ENCODE measurements at regions not wholly inside any gene's neighbourhood (a gene's known extent, or its start where the extent isn't known, plus 50 kb on each side); places are given as distances from the start of the nearest gene placed in this dataset.

DNA sequence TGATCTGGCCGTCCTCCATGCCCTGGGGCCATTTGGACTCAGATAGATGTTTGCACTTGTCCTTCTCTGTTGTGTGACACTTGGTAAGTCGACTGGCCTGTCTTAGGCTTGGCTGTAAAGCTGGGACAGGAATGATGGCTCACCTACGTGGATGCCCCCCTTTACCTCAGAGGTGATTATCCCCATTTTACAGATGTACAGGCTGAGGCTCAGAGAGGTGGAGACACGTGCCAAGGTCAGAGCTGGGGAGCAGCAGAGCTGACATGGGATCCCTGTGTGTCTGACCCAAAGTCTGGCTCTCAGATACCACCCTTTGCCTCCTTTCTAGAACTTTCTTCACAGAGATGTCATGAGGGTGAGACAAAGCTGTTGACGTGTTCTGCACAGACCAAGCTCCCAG lies 71.3 kb upstream of the CIBAR2 start:
- TF ChIP-seq POLR2A (IDR thresholded peaks at IDR 0.05) = no peak
- TF ChIP-seq, protein P1, sequence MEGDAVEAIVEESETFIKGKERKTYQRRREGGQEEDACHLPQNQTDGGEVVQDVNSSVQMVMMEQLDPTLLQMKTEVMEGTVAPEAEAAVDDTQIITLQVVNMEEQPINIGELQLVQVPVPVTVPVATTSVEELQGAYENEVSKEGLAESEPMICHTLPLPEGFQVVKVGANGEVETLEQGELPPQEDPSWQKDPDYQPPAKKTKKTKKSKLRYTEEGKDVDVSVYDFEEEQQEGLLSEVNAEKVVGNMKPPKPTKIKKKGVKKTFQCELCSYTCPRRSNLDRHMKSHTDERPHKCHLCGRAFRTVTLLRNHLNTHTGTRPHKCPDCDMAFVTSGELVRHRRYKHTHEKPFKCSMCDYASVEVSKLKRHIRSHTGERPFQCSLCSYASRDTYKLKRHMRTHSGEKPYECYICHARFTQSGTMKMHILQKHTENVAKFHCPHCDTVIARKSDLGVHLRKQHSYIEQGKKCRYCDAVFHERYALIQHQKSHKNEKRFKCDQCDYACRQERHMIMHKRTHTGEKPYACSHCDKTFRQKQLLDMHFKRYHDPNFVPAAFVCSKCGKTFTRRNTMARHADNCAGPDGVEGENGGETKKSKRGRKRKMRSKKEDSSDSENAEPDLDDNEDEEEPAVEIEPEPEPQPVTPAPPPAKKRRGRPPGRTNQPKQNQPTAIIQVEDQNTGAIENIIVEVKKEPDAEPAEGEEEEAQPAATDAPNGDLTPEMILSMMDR (IDR thresholded peaks at IDR 0.05) = no peak

Data from uterus (tissue), 2 donors.